ENCODE measurements at regions not wholly inside any gene's neighbourhood (a gene's known extent, or its start where the extent isn't known, plus 50 kb on each side); places are given as distances from the start of the nearest gene placed in this dataset.

DNA sequence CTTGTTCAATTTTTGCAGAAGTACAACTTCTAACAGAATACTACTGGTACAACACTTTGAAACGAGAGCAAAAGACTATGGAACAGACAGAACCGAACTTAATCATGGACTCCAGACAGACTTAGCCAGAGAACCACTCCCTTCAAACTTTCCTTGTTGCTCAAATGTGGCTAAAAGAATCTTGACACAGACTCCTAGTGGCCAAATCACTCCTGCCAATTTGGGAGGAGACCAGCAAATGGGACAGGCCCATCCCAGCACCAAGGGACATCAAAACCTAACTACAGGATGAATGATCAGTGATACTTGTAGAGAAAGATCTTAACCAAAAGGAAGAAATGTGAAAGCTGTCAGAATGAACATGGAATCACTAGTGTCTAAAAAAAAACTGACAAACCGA lies 154.0 kb downstream of the MATN1 start:
- TF ChIP-seq BACH2 (CRISPR knock-in tag; IDR thresholded peaks at IDR 0.05; ENCODE audit: borderline replicate concordance) (no peak), TCF4 (CRISPR knock-in tag; IDR thresholded peaks at IDR 0.05; ENCODE audit: borderline replicate concordance) (no peak), ZFP3 (CRISPR knock-in tag; IDR thresholded peaks at IDR 0.05) (no peak), ZFP30 (CRISPR knock-in tag; IDR thresholded peaks at IDR 0.05) (no peak), OSR1 (CRISPR knock-in tag; IDR thresholded peaks at IDR 0.05) (no peak), PPARA (CRISPR knock-in tag; IDR thresholded peaks at IDR 0.05; ENCODE audit: borderline replicate concordance) (no peak), RARB (CRISPR knock-in tag; IDR thresholded peaks at IDR 0.05) (no peak)
